ENCODE measurements at regions not wholly inside any gene's neighbourhood (a gene's known extent, or its start where the extent isn't known, plus 50 kb on each side); places are given as distances from the start of the nearest gene placed in this dataset.

- TF ChIP-seq ETS1 (CRISPR knock-in tag; IDR thresholded peaks at IDR 0.05) (no peak), CTCF (CRISPR knock-in tag; IDR thresholded peaks at IDR 0.05) (no peak), HDAC2 (CRISPR knock-in tag; IDR thresholded peaks at IDR 0.05) (no peak), BHLHE40 (IDR thresholded peaks at IDR 0.05; ENCODE audit: low read length) (no peak), ZBTB8A (CRISPR knock-in tag; IDR thresholded peaks at IDR 0.05; ENCODE audit: borderline replicate concordance, low read depth) (no peak)
- TF ChIP-seq, protein P1, sequence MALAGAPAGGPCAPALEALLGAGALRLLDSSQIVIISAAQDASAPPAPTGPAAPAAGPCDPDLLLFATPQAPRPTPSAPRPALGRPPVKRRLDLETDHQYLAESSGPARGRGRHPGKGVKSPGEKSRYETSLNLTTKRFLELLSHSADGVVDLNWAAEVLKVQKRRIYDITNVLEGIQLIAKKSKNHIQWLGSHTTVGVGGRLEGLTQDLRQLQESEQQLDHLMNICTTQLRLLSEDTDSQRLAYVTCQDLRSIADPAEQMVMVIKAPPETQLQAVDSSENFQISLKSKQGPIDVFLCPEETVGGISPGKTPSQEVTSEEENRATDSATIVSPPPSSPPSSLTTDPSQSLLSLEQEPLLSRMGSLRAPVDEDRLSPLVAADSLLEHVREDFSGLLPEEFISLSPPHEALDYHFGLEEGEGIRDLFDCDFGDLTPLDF (CRISPR knock-in tag; IDR thresholded peaks at IDR 0.05), result no peak
- TF ChIP-seq, protein P2, sequence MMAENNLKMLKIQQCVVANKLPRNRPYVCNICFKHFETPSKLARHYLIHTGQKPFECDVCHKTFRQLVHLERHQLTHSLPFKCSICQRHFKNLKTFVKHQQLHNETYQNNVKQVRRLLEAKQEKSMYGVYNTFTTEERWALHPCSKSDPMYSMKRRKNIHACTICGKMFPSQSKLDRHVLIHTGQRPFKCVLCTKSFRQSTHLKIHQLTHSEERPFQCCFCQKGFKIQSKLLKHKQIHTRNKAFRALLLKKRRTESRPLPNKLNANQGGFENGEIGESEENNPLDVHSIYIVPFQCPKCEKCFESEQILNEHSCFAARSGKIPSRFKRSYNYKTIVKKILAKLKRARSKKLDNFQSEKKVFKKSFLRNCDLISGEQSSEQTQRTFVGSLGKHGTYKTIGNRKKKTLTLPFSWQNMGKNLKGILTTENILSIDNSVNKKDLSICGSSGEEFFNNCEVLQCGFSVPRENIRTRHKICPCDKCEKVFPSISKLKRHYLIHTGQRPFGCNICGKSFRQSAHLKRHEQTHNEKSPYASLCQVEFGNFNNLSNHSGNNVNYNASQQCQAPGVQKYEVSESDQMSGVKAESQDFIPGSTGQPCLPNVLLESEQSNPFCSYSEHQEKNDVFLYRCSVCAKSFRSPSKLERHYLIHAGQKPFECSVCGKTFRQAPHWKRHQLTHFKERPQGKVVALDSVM (CRISPR knock-in tag; IDR thresholded peaks at IDR 0.05), result no peak
- TF ChIP-seq, protein P3, sequence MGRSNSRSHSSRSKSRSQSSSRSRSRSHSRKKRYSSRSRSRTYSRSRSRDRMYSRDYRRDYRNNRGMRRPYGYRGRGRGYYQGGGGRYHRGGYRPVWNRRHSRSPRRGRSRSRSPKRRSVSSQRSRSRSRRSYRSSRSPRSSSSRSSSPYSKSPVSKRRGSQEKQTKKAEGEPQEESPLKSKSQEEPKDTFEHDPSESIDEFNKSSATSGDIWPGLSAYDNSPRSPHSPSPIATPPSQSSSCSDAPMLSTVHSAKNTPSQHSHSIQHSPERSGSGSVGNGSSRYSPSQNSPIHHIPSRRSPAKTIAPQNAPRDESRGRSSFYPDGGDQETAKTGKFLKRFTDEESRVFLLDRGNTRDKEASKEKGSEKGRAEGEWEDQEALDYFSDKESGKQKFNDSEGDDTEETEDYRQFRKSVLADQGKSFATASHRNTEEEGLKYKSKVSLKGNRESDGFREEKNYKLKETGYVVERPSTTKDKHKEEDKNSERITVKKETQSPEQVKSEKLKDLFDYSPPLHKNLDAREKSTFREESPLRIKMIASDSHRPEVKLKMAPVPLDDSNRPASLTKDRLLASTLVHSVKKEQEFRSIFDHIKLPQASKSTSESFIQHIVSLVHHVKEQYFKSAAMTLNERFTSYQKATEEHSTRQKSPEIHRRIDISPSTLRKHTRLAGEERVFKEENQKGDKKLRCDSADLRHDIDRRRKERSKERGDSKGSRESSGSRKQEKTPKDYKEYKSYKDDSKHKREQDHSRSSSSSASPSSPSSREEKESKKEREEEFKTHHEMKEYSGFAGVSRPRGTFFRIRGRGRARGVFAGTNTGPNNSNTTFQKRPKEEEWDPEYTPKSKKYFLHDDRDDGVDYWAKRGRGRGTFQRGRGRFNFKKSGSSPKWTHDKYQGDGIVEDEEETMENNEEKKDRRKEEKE (IDR thresholded peaks at IDR 0.05), result no peak
- TF ChIP-seq, protein P4, sequence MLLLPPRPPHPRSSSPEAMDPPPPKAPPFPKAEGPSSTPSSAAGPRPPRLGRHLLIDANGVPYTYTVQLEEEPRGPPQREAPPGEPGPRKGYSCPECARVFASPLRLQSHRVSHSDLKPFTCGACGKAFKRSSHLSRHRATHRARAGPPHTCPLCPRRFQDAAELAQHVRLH (CRISPR knock-in tag; IDR thresholded peaks at IDR 0.05; ENCODE audit: borderline replicate concordance, low read depth), result no peak
These were observed 95.8 kb downstream of the PERP start for GRCh38 chr6:138011413-138011812.
